KMS-11 (cell line): ENCODE measurements at regions not wholly inside any gene's neighbourhood (a gene's known extent, or its start where the extent isn't known, plus 50 kb on each side); places are given as distances from the start of the nearest gene placed in this dataset.
"Not testable (repeated sequence)": the region's sequence is repeated elsewhere in the genome, so short reads cannot be mapped to it uniquely, and the experiment has no call there.

Experiments
- H2AFZ ChIP-seq: fragments of 200-600 bp; sonication (generic); 2 replicates; pipeline ENCODE4 v1.6.1; 2016; ENCODE audit warnings: antibody characterized with exemption, mixed run types, low read depth
- H3K27ac ChIP-seq: fragments of 200-600 bp; sonication (generic); 2 replicates; pipeline ENCODE4 v1.6.1; 2016; ENCODE audit warnings: mild to moderate bottlenecking, mixed run types
- H3K27me3 ChIP-seq: fragments of 200-600 bp; sonication (generic); 2 replicates; pipeline ENCODE4 v1.6.1; 2017; ENCODE audit warnings: mild to moderate bottlenecking, low read depth, mixed run types, moderate library complexity; ENCODE audit not compliant: insufficient read depth
- H3K36me3 ChIP-seq: fragments of 200-600 bp; sonication (generic); 2 replicates; pipeline ENCODE4 v1.6.1; 2017; ENCODE audit warnings: mild to moderate bottlenecking, mixed run types; ENCODE audit not compliant: insufficient read depth
- H3K4me1 ChIP-seq: fragments of 200-600 bp; sonication (generic); 2 replicates; pipeline ENCODE4 v1.6.1; 2016; ENCODE audit warnings: mild to moderate bottlenecking, low read depth, mixed run types; ENCODE audit not compliant: poor library complexity, severe bottlenecking
- H3K4me2 ChIP-seq: fragments of 200-600 bp; sonication (generic); 2 replicates; pipeline ENCODE4 v1.7.0; 2016; ENCODE audit warnings: mild to moderate bottlenecking, mixed run types
- H3K4me3 ChIP-seq: fragments of 200-600 bp; sonication (generic); IDR thresholded peaks from 2 replicates; pipeline ENCODE4 v1.6.1; 2017; ENCODE audit warnings: low read depth, low read length, mixed read lengths; ENCODE audit not compliant: insufficient read depth
- H3K79me2 ChIP-seq: fragments of 200-600 bp; sonication (generic); 2 replicates; pipeline ENCODE4 v1.6.1; 2016; ENCODE audit warnings: low read depth, mixed run types; ENCODE audit not compliant: insufficient read depth
- H3K9ac ChIP-seq: fragments of 200-600 bp; sonication (generic); 2 replicates; pipeline ENCODE4 v1.6.1; 2016; ENCODE audit warnings: mild to moderate bottlenecking, mixed run types
- H4K20me1 ChIP-seq: fragments of 200-600 bp; sonication (generic); 2 replicates; pipeline ENCODE4 v1.6.1; 2016; ENCODE audit warnings: mild to moderate bottlenecking, mixed run types; ENCODE audit not compliant: insufficient read depth
- TF ChIP-seq, protein P1 (sequence below): fragments of 200-600 bp; sonication (generic); conservative IDR thresholded peaks from 2 replicates; pipeline ENCODE4 v1.6.1; 2017; ENCODE audit warnings: low read depth, mild to moderate bottlenecking, antibody characterized with exemption, low read length, moderate library complexity, mixed read lengths

DNA sequence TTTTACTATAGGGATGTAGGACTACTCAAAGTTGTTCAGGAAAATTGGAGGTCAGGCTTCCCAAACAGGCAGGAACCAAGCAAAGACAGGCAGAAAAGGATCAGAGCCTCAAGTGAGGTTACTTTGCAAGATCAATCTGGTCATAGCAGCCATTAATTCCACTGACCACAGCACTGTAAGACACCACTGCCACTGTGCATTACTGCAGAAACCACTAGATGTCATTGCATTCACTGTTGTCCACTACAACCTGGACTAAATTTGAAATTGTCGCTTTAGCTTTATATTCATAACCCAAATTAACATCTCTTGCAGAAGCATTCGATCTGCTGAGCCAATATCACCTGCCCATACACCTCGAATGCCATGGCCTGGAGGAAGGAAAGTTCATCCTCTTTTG lies 126.9 kb upstream of the UFL1 start:
- Histone ChIP-seq H3K79me2 (no peaks in the 10 kb centered on the region), H3K9ac (no peak overlapping the region), H3K4me2 (no peak overlapping the region), H4K20me1 (no peaks in the 10 kb centered on the region), H3K36me3 (no peaks in the 10 kb centered on the region), H3K4me1 (no peaks in the 10 kb centered on the region), H3K27me3 (no peaks in the 10 kb centered on the region), H3K4me3 (no peak overlapping the region), H3K27ac (no peak overlapping the region), H2AFZ (no peak overlapping the region)
- TF ChIP-seq, protein P1, sequence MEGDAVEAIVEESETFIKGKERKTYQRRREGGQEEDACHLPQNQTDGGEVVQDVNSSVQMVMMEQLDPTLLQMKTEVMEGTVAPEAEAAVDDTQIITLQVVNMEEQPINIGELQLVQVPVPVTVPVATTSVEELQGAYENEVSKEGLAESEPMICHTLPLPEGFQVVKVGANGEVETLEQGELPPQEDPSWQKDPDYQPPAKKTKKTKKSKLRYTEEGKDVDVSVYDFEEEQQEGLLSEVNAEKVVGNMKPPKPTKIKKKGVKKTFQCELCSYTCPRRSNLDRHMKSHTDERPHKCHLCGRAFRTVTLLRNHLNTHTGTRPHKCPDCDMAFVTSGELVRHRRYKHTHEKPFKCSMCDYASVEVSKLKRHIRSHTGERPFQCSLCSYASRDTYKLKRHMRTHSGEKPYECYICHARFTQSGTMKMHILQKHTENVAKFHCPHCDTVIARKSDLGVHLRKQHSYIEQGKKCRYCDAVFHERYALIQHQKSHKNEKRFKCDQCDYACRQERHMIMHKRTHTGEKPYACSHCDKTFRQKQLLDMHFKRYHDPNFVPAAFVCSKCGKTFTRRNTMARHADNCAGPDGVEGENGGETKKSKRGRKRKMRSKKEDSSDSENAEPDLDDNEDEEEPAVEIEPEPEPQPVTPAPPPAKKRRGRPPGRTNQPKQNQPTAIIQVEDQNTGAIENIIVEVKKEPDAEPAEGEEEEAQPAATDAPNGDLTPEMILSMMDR = no peak

DNA sequence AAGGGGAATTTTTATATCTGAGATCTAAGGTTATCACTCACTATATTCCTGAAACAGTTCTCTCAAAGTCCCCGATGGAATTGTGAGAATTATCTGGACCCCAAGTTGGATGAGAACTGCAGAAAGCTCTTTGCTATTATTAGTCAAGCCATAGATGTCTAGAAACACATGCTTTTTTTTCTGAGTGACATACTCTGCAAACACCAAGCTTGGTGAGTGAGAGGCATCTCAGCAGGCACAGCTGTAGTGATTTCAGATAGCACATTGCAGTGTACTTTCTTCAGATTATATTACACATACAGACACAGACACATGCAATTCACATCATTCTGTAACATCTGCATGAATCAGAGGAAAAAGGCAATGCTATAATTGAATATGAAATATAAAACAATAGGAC lies 111.1 kb upstream of the UFL1 start:
- H3K27me3 ChIP-seq = no peaks in the 10 kb centered on the region
- TF ChIP-seq, protein P1 = no peak
- no peak overlapping the region for H3K4me2 ChIP-seq
- H3K9ac ChIP-seq = no peak overlapping the region
- no peak overlapping the region for H2AFZ ChIP-seq
- no peaks in the 10 kb centered on the region for H4K20me1 ChIP-seq
- no peaks in the 10 kb centered on the region for H3K4me1 ChIP-seq
- no peak overlapping the region for H3K27ac ChIP-seq
- H3K36me3 ChIP-seq = no peaks in the 10 kb centered on the region
- H3K79me2 ChIP-seq = no peaks in the 10 kb centered on the region
- no peak overlapping the region for H3K4me3 ChIP-seq

DNA sequence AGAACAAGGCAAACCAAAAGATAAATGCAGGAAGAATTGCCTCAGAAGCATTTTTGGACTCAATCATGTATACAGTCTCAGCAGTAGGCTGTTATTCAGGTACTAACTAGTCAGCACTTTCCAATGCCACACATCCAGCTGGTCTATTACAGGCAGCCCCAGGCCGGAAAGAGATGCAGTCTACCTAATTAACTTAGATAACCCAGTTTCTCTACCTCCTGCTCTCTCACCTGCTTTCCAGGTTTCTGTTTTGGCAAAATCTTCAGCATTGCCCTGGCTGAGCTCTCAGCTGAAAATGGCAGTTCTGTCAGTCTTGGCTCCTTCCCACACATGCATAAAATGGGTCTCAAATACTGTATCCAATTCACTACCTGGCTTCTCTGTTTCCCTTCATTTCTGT lies 101.3 kb upstream of the UFL1 start:
- Histone ChIP-seq H3K27me3 (no peaks in the 10 kb centered on the region), H4K20me1 (no peaks in the 10 kb centered on the region), H3K4me2 (peak overlapping the region; percentile 51), H2AFZ (peak overlapping the region; percentile 26; the same call in 1 of the 2 replicates), H3K4me3 (no peak overlapping the region), H3K36me3 (no peaks in the 10 kb centered on the region), H3K9ac (no peak overlapping the region), H3K79me2 (no peaks in the 10 kb centered on the region), H3K27ac (peak overlapping the region; percentile 35), H3K4me1 (peaks cover 22% of the 10 kb centered on the region)
- TF ChIP-seq, protein P1 = no peak

DNA sequence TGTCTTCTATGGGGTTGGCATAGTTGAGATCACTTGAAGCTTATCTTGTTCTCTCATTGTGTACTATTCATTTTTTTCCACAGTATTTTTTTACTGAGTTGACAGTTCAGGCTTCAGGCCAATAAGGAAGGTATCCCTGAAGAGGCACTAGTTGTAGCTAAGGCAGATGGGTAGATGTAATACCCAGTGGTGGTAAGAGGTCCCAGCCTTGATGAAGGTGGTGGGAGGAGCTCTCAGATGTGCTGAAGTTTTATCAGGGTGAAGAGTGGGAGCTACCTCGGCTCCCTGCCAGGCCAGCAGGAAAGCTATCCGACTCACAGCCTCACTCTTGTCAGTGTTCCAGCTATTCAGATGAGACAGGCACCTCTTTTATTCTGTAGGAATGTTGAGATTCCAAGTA lies 87.7 kb upstream of the UFL1 start:
- Histone ChIP-seq H3K4me2 (no peak overlapping the region), H3K27me3 (no peaks in the 10 kb centered on the region), H3K36me3 (no peaks in the 10 kb centered on the region), H3K4me3 (no peak overlapping the region), H3K79me2 (no peaks in the 10 kb centered on the region), H4K20me1 (no peaks in the 10 kb centered on the region), H3K27ac (no peak overlapping the region), H3K4me1 (no peaks in the 10 kb centered on the region), H2AFZ (no peak overlapping the region), H3K9ac (no peak overlapping the region)
- TF ChIP-seq, protein P1 = no peak

DNA sequence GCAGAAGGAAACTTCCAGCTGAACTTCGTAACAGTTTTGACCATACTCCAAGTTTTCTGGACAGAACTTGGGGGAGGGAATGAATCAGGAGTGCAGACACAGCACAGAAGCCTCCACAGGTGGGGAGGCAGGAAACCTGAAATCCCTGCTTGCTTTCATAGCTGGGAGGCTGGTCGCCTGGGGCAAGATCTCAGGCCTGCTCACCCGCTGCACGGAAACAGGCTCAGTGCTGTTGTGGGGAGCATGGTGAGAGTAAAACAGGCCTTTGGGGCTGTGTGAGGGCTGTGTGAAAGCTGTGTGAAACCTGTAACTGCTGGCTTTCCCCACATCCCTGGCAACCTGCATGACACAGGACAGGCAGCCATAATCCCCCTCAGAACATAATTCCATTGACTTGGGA lies 85.2 kb upstream of the UFL1 start:
- TF ChIP-seq, protein P1 = no peak
- H3K27me3 ChIP-seq = no peaks in the 10 kb centered on the region

DNA sequence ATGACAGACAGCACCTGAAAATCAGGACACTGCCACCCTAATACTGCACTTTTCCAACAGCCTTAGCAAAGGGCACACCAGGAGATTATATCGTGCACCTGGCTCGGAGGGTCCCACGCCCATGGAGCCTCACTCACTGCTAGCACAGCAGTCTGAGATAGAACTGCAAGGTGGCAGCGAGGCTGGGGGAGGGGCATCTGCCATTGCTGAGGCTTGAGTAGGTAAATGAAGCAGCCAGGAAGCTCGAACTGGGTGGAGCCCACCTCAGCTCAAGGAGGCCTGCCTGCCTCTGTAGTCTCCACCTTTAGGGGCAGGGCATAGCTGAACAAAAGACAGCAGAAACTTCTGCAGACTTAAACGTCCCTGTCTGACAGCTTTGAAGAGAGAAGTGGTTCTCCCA lies 84.4 kb upstream of the UFL1 start:
- not testable (repeated sequence) for H4K20me1 ChIP-seq, H2AFZ ChIP-seq, H3K4me3 ChIP-seq, H3K36me3 ChIP-seq, H3K27ac ChIP-seq, H3K27me3 ChIP-seq, H3K79me2 ChIP-seq, H3K4me1 ChIP-seq, H3K9ac ChIP-seq, H3K4me2 ChIP-seq

More for the DNA sequence above, 85.2 kb upstream of the UFL1 start:
- no peaks in the 10 kb centered on the region for H4K20me1 ChIP-seq
- no peak overlapping the region for H3K27ac ChIP-seq
- no peaks in the 10 kb centered on the region for H3K79me2 ChIP-seq
- H3K9ac ChIP-seq = no peak overlapping the region
- no peak overlapping the region for H2AFZ ChIP-seq
- H3K4me2 ChIP-seq = no peak overlapping the region
- no peak overlapping the region for H3K4me3 ChIP-seq
- H3K36me3 ChIP-seq = no peaks in the 10 kb centered on the region
- no peaks in the 10 kb centered on the region for H3K4me1 ChIP-seq
